BLaER1 (cell line): ENCODE measurements at regions not wholly inside any gene's neighbourhood (a gene's known extent, or its start where the extent isn't known, plus 50 kb on each side); places are given as distances from the start of the nearest gene placed in this dataset.

Experiments used
- H3K27ac ChIP-seq: shearing (Covaris generic); formaldehyde crosslinking; 2 replicates; pipeline ENCODE4 v1.8.1; 2022
- H3K27me3 ChIP-seq: shearing (Covaris generic); formaldehyde crosslinking; 2 replicates; pipeline ENCODE4 v1.8.1; 2022
- H3K36me3 ChIP-seq: shearing (Covaris generic); formaldehyde crosslinking; 2 replicates; pipeline ENCODE4 v1.8.1; 2022
- H3K4me1 ChIP-seq: shearing (Covaris generic); formaldehyde crosslinking; 2 replicates; pipeline ENCODE4 v1.8.1; 2022
- H3K4me2 ChIP-seq: shearing (Covaris generic); formaldehyde crosslinking; 2 replicates; pipeline ENCODE4 v1.8.1; 2022
- H3K4me3 ChIP-seq: shearing (Covaris generic); formaldehyde crosslinking; 2 replicates; pipeline ENCODE4 v1.8.1; 2022
- H3K9ac ChIP-seq: shearing (Covaris generic); formaldehyde crosslinking; 2 replicates; pipeline ENCODE4 v1.8.1; 2022
- H3K9me3 ChIP-seq: shearing (Covaris generic); formaldehyde crosslinking; 2 replicates; pipeline ENCODE4 v1.8.1; 2022
- H4K20me1 ChIP-seq: shearing (Covaris generic); formaldehyde crosslinking; 2 replicates; pipeline ENCODE4 v1.8.1; 2022
- Cebpa-rat ChIP-seq: shearing (Covaris generic); IDR thresholded peaks from 2 replicates; pipeline ENCODE4 v1.8.1; 2022

- H3K4me3 ChIP-seq: no peak overlapping the region
- no peak overlapping the region for H3K27ac ChIP-seq
- H3K4me2 ChIP-seq: no peak overlapping the region
- no peaks in the 10 kb centered on the region for H3K9me3 ChIP-seq
- H3K9ac ChIP-seq: no peak overlapping the region
- no peaks in the 10 kb centered on the region for H3K36me3 ChIP-seq
- no peaks in the 10 kb centered on the region for H4K20me1 ChIP-seq
- H3K4me1 ChIP-seq: no peaks in the 10 kb centered on the region
- H3K27me3 ChIP-seq: no peaks in the 10 kb centered on the region
- TF ChIP-seq Cebpa-rat: no peak
Observed at GRCh38 chr1:191572479-191572878, 585.8 kb upstream of the RGS18 start.

DNA sequence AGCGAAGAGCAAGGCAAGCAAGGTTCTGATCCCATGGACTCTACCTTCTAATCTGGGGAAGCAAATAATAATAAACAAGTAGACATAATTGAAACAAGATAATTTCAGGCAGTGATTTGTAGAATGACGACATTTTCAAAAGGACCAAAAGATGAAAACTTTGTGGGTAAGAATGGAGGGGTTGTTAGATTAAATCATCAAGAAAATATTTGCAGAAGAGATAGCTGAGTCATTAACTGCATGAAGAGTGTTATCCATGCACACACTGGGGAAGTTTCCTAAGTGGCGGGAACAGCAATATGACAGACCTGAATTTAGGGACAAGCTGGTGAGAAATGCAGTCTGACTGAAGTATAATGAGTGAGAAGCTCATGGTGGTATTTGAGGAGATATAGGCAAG lies 583.1 kb upstream of the RGS18 start:
- Histone ChIP-seq H3K4me1 (no peaks in the 10 kb centered on the region), H4K20me1 (no peaks in the 10 kb centered on the region), H3K27me3 (no peaks in the 10 kb centered on the region), H3K9ac (no peak overlapping the region), H3K4me2 (no peak overlapping the region), H3K36me3 (no peaks in the 10 kb centered on the region), H3K4me3 (no peak overlapping the region), H3K27ac (no peak overlapping the region), H3K9me3 (no peaks in the 10 kb centered on the region)
- TF ChIP-seq Cebpa-rat: no peak

- TF ChIP-seq Cebpa-rat: no peak
- Histone ChIP-seq H3K27me3 (no peaks in the 10 kb centered on the region), H3K4me2 (no peak overlapping the region), H3K27ac (no peak overlapping the region), H3K9me3 (no peaks in the 10 kb centered on the region), H3K4me1 (no peaks in the 10 kb centered on the region), H3K9ac (no peak overlapping the region), H4K20me1 (no peaks in the 10 kb centered on the region), H3K4me3 (no peak overlapping the region), H3K36me3 (no peaks in the 10 kb centered on the region)
Observed at GRCh38 chr1:191575746-191576145, 582.5 kb upstream of the RGS18 start.

GRCh38 chr1:191577213-191577612 lies 581.0 kb upstream of the RGS18 start:
- no peak for TF ChIP-seq Cebpa-rat
- Histone ChIP-seq H3K27me3 (no peaks in the 10 kb centered on the region), H3K27ac (no peak overlapping the region), H3K36me3 (no peaks in the 10 kb centered on the region), H4K20me1 (no peaks in the 10 kb centered on the region), H3K4me1 (no peaks in the 10 kb centered on the region; the same call in 1 of the 2 replicates), H3K9ac (no peak overlapping the region), H3K4me3 (no peak overlapping the region), H3K4me2 (no peak overlapping the region), H3K9me3 (no peaks in the 10 kb centered on the region)

DNA sequence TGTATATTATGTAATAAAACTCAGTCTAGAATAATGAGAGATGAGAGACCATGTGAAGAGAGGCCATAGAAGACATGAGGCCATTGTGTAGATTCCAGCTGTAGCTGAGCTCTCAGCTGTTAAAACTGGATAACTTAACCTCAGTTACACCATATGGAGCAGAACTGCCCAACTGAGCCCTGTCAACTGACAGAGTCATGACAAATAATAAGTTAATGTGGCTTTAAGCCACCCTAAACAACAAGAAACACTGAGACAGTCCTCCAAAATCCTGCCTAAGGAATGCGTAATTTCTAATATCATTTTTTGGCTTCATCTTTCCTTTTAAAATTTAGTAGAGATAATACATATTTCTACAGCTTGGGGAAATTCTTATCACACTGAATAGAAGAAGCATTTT lies 580.0 kb upstream of the RGS18 start:
- no peak overlapping the region for H3K4me2 ChIP-seq
- no peak overlapping the region for H3K27ac ChIP-seq
- H3K36me3 ChIP-seq: no peaks in the 10 kb centered on the region
- no peak overlapping the region for H3K9ac ChIP-seq
- no peak overlapping the region for H3K4me3 ChIP-seq
- no peaks in the 10 kb centered on the region for H3K9me3 ChIP-seq
- no peaks in the 10 kb centered on the region; the same call in 1 of the 2 replicates for H3K4me1 ChIP-seq
- TF ChIP-seq Cebpa-rat: no peak
- H4K20me1 ChIP-seq: no peaks in the 10 kb centered on the region
- H3K27me3 ChIP-seq: no peaks in the 10 kb centered on the region

GRCh38 chr1:191579019-191579418 lies 579.2 kb upstream of the RGS18 start:
- H3K4me2 ChIP-seq: no peak overlapping the region
- no peak overlapping the region for H3K4me3 ChIP-seq
- H3K9me3 ChIP-seq: no peaks in the 10 kb centered on the region
- no peak overlapping the region for H3K9ac ChIP-seq
- no peaks in the 10 kb centered on the region for H3K36me3 ChIP-seq
- TF ChIP-seq Cebpa-rat: no peak; the same call in 1 of the 2 replicates
- no peaks in the 10 kb centered on the region for H4K20me1 ChIP-seq
- no peaks in the 10 kb centered on the region for H3K27me3 ChIP-seq
- H3K27ac ChIP-seq: no peak overlapping the region
- no peaks in the 10 kb centered on the region; the same call in 1 of the 2 replicates for H3K4me1 ChIP-seq

DNA sequence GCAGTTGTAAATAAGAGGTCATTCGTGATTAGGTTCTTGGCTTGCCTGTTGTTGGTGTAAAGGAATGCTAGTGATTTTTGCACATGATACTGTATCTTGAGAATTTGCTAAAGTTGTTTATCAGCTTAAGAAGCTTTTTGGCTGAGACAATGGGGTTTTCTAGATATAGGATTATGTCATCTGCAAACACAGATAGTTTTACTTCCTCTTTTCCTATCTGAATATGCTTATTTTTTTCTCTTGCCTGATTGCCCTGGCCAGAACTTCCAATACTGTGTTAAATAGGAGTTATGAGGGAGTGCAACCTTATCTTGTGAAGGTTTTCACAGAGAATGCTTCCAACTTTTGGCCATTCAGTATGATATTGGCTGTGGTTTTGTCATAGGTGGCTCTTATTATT lies 576.1 kb upstream of the RGS18 start:
- Histone ChIP-seq H4K20me1 (no peaks in the 10 kb centered on the region), H3K9ac (no peak overlapping the region), H3K4me2 (no peak overlapping the region), H3K4me3 (no peak overlapping the region), H3K4me1 (no peaks in the 10 kb centered on the region; the same call in 1 of the 2 replicates), H3K27me3 (no peaks in the 10 kb centered on the region), H3K9me3 (no peaks in the 10 kb centered on the region), H3K36me3 (no peaks in the 10 kb centered on the region), H3K27ac (no peak overlapping the region)
- TF ChIP-seq Cebpa-rat: no peak

DNA sequence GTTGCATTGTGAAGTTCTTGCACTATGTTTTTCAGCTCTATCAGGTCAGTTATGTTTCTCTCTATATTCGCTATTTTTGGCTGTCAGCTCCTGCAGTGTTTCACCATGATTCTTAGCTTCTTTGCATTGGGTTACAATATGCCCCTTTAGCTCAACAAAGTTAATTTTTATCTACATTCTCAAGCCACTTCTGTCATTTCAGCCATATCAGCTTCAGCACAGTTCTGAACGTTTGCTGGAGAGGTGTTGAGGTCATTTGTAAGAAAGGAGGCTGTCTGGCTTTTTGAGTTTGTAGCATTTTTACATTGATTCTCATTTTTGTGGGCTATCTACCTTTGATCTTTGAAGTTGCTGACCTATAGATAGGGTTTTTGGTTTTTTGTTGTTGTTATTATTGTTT lies 573.2 kb upstream of the RGS18 start:
- Histone ChIP-seq H3K27ac (no peak overlapping the region), H3K4me2 (no peak overlapping the region), H3K36me3 (no peaks in the 10 kb centered on the region), H3K27me3 (no peaks in the 10 kb centered on the region), H3K9me3 (no peaks in the 10 kb centered on the region), H3K4me3 (no peak overlapping the region), H3K9ac (no peak overlapping the region), H4K20me1 (no peaks in the 10 kb centered on the region), H3K4me1 (peaks cover under 1% of the 10 kb centered on the region; the same call in 1 of the 2 replicates)
- no peak for TF ChIP-seq Cebpa-rat

DNA sequence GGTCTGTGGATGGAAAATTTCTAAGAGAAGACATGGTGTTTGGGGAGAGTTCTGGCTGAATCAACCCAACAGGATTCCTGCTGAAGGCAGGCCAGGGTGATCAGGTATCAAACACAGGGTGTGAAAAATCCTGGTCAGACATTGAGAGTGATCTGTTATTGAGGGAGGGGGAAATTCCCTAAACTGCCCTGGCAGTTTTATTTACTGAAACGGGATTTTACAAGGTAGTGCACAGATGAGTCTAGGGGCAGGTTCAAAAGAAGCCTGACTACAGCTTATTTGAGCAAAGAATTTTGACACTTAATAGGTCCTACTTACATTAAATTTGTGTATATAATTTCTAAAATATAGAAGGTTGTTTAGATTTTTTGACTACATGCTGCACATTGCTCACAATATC lies 569.4 kb upstream of the RGS18 start:
- no peak overlapping the region for H3K4me2 ChIP-seq
- TF ChIP-seq Cebpa-rat: no peak

DNA sequence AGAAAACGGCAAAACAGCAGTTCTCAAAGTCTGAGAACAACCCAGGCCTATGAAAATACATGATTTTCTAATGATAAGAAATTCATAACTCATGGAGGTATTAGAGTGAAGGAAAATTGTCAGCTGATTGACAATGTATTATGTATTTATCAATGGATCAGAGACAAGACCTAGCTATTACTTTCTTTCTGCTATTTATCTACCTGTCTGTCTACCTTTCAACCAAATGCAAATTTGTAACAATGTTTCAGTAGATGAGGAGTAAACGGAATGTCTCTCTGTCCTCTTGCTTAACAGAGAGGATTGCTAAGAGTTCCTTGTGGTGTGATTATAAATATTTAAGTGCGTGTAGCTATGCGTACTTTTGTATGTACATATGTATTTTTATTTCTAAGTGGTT lies 568.7 kb upstream of the RGS18 start:
- H3K9me3 ChIP-seq: no peaks in the 10 kb centered on the region
- no peak overlapping the region for H3K27ac ChIP-seq
- H3K9ac ChIP-seq: no peak overlapping the region
- H3K4me3 ChIP-seq: no peak overlapping the region
- H3K4me2 ChIP-seq: no peak overlapping the region
- no peak for TF ChIP-seq Cebpa-rat
- no peaks in the 10 kb centered on the region for H3K36me3 ChIP-seq
- no peaks in the 10 kb centered on the region for H4K20me1 ChIP-seq
- H3K4me1 ChIP-seq: peaks cover 12% of the 10 kb centered on the region
- no peaks in the 10 kb centered on the region for H3K27me3 ChIP-seq

More for the DNA sequence above, 569.4 kb upstream of the RGS18 start:
- H3K27ac ChIP-seq: no peak overlapping the region
- no peaks in the 10 kb centered on the region for H3K27me3 ChIP-seq
- H3K4me3 ChIP-seq: no peak overlapping the region
- H3K9me3 ChIP-seq: no peaks in the 10 kb centered on the region
- H3K9ac ChIP-seq: no peak overlapping the region
- H3K36me3 ChIP-seq: no peaks in the 10 kb centered on the region
- peaks cover 12% of the 10 kb centered on the region for H3K4me1 ChIP-seq
- H4K20me1 ChIP-seq: no peaks in the 10 kb centered on the region

DNA sequence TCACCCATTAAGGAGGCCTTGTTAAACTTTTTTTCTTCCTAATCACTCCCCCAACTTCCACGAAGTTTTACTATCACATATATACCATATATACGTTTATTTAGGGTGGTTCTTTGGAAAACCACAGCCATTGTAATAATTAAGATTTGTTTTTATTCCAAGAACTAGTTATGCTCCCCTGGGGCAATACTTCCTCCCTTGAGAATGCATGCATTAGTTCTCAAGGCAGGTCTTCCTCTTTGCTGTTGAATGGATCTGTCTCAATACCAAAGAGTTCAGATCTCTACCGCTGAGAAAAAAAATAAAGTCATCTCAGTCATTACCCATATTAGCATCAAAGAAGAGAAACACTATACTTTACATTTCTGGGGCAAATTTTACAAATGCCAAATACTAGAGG lies 567.7 kb upstream of the RGS18 start:
- H3K27ac ChIP-seq: no peak overlapping the region
- H3K9ac ChIP-seq: no peak overlapping the region
- H3K4me2 ChIP-seq: peak overlapping the region; percentile 44
- peaks cover 12% of the 10 kb centered on the region for H3K4me1 ChIP-seq
- H3K9me3 ChIP-seq: no peaks in the 10 kb centered on the region
- H3K36me3 ChIP-seq: no peaks in the 10 kb centered on the region
- no peak overlapping the region for H3K4me3 ChIP-seq
- no peaks in the 10 kb centered on the region for H4K20me1 ChIP-seq
- no peaks in the 10 kb centered on the region for H3K27me3 ChIP-seq
- no peak for TF ChIP-seq Cebpa-rat
